Germinal center (tissue), 1 donor: ENCODE measurements at regions not wholly inside any gene's neighbourhood (a gene's known extent, or its start where the extent isn't known, plus 50 kb on each side); places are given as distances from the start of the nearest gene placed in this dataset.
"Not testable (repeated sequence)": the region's sequence is repeated elsewhere in the genome, so short reads cannot be mapped to it uniquely, and the experiment has no call there.

Source experiments
- DNase-seq: peaks from one replicate; pipeline ENCODE4 v3.0.0; 2012; ENCODE audit warnings: mixed read lengths, low spot score

DNA sequence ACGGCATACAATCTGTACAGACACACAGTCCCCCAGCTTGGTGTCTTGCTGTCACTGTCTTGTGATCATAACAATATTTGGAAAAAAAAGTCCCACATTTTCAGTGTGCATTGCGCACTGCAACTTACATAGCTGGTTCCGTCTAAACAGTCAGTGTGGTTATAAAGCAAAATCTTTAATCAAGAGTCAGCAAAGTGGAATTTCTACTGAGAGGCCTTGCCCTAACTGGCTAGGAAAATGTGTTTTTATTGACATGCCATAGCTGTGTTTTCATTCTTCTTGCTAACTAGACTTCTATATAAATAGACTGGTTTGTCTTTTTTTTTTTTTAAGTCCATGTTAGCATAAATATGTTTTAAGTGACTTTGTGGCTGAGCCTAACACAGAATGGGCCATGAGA is 174.8 kb downstream of the POLR2M start:
- DNase-seq = no peak

DNA sequence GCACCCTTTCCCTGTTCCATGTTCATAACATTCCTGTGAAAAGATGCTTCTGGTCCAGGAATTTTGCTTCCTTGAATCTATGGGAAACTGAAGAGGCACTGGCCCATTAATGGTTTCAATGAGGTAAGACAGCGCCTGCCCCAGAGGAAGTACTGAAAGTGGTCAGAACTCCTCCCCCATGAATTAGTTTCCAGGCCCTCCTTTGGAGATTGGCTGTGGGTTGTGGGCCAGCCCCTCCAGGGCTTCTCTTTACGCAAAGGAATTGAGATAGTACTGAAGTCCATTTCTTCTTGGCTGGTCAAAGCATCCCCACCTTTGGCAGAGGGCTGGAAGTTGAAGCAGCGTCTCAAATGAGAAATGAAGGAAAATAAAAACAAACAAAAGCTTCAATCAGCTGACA is 175.5 kb downstream of the POLR2M start:
- DNase-seq = no peak

DNA sequence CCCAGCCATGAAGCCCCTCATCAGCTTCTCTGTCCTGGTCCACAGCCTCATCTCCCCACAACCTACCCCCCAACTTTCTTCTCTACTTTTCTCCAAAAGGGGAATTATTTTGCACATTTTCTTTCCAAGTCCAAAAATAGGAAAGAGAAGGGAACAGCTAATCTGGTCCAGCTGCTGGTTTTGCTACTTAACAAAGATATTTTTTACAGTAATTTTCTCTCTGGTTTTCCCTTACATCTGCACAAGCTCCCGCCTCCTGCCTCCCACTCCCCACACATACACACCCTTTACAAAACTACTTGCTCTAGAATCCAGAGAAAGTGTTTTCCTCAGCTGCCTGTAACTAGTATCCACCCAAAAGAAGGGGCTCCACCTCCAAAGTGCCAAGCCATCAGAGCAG is 177.2 kb downstream of the POLR2M start:
- no peak for DNase-seq

DNA sequence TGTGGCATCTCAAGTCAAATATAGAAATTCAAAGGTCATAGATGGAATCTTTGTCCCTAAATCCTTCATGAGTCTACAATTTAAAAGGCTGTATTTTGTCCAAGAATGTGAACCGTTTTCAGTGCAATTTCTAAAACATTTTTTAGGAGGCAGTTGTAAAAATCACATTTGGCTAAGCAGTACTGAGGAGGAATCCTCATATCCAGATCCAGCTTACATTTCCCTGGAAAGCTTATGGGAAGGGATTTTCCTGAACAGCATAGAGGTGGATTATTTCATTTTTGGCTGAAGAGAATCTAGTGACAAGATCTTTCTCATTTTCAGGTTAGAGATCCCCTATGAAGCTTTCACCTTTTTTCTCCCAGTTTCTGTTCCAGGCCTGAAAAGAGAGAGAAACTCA is 178.4 kb downstream of the POLR2M start:
- DNase-seq = no peak

DNA sequence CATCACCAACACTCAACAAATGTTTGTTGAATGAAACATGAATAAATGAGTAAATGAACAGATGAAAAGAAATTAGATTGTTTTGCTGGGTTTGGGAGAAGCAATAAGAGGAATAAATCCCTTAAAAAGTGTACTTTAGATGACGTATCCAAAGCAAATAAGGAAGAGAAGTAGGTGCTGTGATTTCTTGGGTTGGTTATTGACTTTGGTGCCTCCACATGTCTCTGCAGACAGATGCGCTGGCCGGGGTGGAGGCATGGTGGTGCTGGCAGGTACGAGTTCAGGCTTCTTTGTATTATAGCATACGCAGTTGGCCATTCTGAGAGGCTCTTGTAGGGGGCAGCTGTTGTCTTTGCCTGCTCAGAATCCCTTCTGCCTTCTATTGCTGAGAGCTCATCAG is 178.9 kb downstream of the POLR2M start:
- DNase-seq = no peak

DNA sequence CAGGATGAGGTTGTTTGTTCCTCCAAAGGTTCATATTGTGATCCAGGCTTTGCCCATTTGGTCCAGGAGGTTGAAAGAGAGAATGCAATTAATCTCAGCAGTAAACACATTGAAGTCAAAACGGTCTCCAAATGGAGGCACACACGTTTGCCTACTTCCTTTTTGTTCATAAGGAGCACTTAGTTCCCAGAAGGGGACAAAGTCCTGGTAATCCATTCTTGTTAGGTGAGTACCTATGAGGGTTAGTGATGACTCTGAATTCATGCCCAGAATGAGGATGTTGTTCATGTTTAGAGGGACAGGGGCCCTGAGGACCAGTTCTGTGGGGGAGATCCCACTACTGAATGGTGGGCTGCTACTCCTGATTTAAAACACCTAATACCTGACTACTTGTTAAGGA is 177.7 kb downstream of the ALDH1A2 start:
- no peak for DNase-seq

DNA sequence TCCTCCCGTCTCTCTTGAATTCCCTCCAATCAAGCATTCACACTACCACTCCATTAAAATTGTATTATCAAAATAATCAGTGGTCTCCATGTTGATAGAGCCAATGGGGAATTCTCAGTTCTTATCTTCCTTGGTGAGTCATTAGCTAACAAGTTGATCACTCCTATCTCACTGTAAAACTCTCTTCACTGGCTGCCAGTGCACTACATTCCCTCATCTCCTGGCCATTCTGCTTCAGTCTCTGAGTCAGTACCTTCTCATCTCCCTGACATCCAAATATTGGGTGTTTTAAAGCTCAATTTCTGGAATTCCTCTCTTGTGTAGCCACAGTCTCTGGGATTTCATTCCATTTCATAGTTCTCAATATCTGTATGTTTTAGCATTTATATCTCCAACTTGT is 175.2 kb downstream of the ALDH1A2 start:
- no peak for DNase-seq

DNA sequence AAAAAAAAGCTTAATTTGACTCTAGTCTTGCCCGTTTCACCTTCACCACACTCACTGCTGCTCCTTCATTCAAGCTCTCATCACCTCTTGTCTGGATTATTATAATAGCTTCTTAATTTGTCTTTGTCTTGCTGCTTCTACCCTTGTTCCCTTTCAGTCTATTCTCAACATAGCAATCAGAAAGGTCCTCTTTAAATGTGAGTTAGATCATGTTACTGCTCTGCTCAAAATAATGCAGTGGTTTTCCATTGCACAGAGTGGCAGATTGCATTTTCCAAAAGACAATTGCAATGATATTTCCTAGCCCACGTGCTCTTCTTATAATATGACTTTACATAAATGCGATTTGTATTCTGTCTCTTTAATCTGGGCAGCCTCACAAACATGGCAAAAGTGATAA is 174.6 kb downstream of the ALDH1A2 start:
- no peak for DNase-seq

DNA sequence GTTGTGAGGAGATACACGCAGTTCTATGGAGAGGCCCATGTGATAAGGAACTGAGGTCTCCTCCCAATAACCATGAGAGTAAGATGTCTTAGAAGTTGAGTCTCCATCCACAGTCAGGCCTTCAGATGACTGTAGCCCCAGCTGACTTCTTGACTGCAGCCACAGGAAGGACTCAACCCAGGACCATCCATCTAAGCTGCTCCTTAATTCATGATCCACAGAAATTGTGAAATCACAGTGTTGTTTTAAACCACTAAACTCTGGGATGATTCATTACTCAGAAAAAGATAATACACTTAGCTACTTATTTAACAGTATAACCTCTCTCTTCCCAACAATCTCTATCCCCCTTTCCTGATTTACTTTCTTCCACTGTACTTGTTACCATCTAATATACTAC is 173.3 kb downstream of the ALDH1A2 start:
- DNase-seq = no peak

DNA sequence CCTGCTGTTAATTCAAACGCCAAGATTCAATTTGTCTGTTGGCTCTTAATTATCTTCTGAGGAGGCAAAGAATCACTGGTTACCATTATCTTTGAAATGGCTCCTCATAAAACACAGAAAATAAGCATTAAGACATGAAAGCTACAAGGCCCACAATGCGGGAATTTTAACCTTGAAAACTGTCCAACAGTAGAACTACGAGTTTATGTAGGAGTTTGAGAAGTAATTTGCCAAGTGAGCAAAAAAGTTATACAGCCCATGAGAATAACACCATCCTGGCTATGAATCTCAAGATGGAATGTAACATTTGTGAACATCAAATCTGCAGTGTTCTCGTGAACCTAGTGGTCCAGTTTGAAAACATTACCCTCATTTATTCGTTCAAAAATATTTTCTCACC is 172.5 kb downstream of the ALDH1A2 start:
- no peak for DNase-seq

DNA sequence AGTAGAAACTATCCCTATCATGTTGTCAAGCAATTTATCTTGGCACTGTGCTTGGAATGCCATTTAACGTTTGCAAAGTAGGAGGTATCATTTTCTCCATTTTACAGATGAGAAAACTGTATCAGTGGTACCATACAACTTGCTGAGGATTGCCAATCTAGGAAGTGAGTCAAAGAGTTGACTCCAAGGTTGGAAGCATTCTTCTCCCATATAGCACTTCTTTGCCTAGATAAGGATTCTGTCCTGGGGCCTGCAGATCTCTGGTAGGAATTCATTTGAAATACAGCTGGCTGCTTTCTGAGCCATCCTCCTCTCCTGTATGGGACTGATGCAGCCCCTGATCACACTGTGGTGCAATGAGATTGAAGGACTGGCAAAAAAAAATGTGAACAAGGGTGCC is 170.2 kb downstream of the ALDH1A2 start:
- no peak for DNase-seq

DNA sequence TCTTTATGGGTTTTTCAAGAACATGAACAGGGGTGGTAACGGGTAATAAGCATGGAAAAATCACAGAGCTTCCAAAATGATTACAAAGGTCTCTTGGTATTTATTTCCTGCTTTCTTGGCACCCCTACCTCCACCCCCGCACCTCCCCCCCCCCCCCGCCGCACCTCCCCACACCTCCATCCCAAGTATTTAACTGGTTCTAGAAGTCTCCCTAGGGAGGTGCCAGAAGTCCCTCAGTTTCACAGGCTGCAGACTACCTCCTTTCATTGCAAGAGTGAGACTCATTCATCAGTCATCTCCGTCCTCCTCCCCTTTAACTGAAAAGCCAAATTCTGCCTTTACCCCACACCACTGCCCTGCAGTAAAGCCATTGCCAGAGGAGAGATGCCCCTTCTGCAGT is 169.4 kb downstream of the ALDH1A2 start:
- no peak for DNase-seq

DNA sequence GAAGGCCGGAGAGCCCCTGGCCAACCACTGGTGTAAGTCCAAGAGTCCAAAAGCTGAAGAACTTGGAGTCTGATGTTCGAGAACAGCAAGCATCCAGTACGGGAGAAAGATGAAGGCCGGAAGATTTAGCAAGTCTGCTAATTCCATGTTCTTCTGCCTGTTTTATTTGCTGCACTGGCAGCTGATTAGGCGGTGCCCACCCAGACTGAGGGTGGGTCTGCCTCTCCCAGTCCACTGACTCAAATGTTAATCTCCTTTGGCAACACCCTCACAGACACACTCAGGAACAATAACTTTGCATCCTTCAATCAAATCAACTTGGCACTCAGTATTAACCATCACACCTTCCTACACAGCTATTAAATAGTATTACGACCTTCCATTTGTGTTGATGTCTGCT is 168.6 kb downstream of the ALDH1A2 start:
- DNase-seq = not testable (repeated sequence)

DNA sequence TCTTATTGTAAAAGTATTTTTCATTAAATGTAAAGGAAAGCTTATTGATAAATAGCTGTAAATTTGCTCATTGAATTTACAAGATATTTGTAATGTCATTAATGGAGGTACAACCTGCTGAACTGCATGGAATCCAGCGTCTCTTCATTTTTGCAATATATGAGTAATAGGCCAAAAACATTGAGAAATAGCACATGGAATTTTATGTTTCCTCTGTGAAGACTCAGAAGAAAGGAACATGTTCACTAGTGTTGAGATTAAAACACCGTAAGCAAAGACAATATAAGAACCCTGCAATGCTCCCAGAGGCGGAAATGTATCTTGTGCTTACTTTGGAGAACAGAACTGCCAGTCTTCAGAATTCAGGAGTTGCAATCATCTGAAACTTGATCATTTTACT is 167.6 kb downstream of the ALDH1A2 start:
- DNase-seq = no peak

DNA sequence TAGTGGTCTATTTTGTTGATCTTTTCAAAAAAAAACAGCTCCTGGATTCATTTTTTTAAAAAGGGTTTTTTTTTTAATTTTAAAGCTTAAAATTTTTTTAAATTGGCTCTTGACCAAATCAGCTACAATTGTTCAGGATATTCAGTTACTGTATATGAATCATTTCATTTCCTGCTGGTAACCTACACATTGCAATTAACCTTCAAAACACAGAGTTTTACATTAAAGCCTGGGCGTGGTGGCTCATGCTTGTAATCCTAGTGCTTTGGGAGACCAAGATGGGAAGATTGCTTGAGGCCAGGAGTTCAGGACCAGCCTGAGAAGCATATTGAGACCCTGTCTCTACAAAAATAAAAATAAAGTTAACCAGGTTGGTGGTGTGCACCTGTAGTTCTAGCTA is 163.4 kb downstream of the ALDH1A2 start:
- no peak for DNase-seq
